ENCODE measurements at regions not wholly inside any gene's neighbourhood (a gene's known extent, or its start where the extent isn't known, plus 50 kb on each side); places are given as distances from the start of the nearest gene placed in this dataset.

GRCh38 chr4:181330654-181331201 is 912.5 kb upstream of the TENM3 start:
- TF ChIP-seq, protein P1, sequence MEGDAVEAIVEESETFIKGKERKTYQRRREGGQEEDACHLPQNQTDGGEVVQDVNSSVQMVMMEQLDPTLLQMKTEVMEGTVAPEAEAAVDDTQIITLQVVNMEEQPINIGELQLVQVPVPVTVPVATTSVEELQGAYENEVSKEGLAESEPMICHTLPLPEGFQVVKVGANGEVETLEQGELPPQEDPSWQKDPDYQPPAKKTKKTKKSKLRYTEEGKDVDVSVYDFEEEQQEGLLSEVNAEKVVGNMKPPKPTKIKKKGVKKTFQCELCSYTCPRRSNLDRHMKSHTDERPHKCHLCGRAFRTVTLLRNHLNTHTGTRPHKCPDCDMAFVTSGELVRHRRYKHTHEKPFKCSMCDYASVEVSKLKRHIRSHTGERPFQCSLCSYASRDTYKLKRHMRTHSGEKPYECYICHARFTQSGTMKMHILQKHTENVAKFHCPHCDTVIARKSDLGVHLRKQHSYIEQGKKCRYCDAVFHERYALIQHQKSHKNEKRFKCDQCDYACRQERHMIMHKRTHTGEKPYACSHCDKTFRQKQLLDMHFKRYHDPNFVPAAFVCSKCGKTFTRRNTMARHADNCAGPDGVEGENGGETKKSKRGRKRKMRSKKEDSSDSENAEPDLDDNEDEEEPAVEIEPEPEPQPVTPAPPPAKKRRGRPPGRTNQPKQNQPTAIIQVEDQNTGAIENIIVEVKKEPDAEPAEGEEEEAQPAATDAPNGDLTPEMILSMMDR (IDR thresholded peaks at IDR 0.05): no peak
- Histone ChIP-seq H3K4me3 (ENCODE audit: low read depth in 1 of 2, low read length in 1 of 2) (no peak overlapping the region), H3K4me1 (ENCODE audit: control insufficient read depth in 1 of 2, insufficient read depth in 1 of 2, low read depth in 1 of 2, low read length in 1 of 2) (no peaks in the 10 kb centered on the region), H3K27ac (no peak overlapping the region), H3K36me3 (no peaks in the 10 kb centered on the region), H3K9me3 (no peaks in the 10 kb centered on the region), H3K27me3 (no peaks in the 10 kb centered on the region)

DNA sequence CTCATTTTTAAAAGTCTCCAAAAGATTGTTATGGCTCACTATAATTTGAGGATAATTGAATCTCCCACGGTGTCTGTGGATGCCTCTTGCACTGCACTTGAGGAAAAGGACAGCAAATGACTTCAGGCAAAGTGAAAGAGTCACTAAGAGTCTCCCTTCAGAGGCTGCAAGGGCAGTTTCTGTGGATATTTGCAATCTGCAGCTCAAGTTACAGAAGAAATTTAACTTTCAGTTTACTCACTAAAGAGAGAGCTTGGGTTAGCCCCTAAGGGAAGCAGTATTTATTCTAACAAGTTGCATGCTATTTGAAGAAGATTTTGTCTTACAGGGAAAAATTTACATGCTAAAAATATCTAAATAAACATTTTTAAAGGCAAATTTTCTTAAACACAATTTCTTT is 912.0 kb upstream of the TENM3 start:
- no peaks in the 10 kb centered on the region for H3K27me3 ChIP-seq
- H3K27ac ChIP-seq: no peak overlapping the region
- no peaks in the 10 kb centered on the region for H3K4me1 ChIP-seq (ENCODE audit: control insufficient read depth in 1 of 2, insufficient read depth in 1 of 2, low read depth in 1 of 2, low read length in 1 of 2)
- no peaks in the 10 kb centered on the region for H3K9me3 ChIP-seq
- TF ChIP-seq, protein P1 (IDR thresholded peaks at IDR 0.05): no peak
- no peaks in the 10 kb centered on the region for H3K36me3 ChIP-seq
- H3K4me3 ChIP-seq (ENCODE audit: low read depth in 1 of 2, low read length in 1 of 2): no peak overlapping the region

- TF ChIP-seq, protein P1 (IDR thresholded peaks at IDR 0.05): no peak
- Histone ChIP-seq H3K27ac (no peak overlapping the region), H3K4me3 (ENCODE audit: low read depth in 1 of 2, low read length in 1 of 2) (no peak overlapping the region), H3K27me3 (no peaks in the 10 kb centered on the region), H3K36me3 (no peaks in the 10 kb centered on the region), H3K4me1 (ENCODE audit: control insufficient read depth in 1 of 2, insufficient read depth in 1 of 2, low read depth in 1 of 2, low read length in 1 of 2) (no peaks in the 10 kb centered on the region), H3K9me3 (no peaks in the 10 kb centered on the region)
Measured at GRCh38 chr4:181345931-181346330, 897.3 kb upstream of the TENM3 start.

DNA sequence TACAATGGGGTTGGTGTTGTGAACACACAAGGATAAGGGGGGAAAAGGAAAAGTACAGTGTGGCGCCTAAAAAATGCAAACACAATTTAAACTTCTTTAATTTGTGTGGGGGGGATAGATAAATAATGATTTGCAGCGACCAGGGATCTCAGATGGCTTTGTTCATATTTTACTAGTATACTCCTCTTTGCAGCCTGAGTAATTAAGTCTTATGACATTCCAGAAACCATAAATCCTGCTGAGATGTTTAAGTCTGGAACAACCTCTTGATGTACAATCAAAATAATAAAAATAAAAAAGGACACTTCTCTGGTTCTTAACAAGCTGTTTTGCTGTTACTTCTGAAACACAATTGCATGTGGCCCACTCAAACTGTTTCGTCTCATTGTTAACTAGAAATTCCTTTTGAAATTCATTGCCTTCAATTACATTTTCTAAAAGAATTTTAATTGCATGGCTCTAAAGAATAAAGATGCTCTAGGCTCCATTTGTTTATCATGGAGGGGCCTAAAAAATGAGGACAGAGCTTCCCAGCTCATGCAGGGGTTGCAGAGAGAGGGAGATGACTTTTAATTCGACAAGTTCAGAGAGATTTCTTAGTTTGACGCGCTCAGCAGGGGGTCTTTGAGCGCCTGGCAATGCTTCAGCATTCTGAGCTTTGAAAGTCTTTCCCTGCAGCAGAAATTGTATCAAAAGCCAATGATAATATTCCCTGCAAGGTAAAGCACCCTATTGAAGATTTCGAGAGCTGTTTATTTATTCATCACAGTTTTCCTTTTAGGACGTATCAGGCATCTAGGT is 892.4 kb upstream of the TENM3 start:
- Histone ChIP-seq H3K36me3 (no peaks in the 10 kb centered on the region), H3K4me1 (ENCODE audit: control insufficient read depth in 1 of 2, insufficient read depth in 1 of 2, low read depth in 1 of 2, low read length in 1 of 2) (no peaks in the 10 kb centered on the region), H3K4me3 (ENCODE audit: low read depth in 1 of 2, low read length in 1 of 2) (no peak overlapping the region), H3K9me3 (no peaks in the 10 kb centered on the region), H3K27me3 (no peaks in the 10 kb centered on the region), H3K27ac (no peak overlapping the region)
- TF ChIP-seq, protein P1 (IDR thresholded peaks at IDR 0.05): no peak

DNA sequence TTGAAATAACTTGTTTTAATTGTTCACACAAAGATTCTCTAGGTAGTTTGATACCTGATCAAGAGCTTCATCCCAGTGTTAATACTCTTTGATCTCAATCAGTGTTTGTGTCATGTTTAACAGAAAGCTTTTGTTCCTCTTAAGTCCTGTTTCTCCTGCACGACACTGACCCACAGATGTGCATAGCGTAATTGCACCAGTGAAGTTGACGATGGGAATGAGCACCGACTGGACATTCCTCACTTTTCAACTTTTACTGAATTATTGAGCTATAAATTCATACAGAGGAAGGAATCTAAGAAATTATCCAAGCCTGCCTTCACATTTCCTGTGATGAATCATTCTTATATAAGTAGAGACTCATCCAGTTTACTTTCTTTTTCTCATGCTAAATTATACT is 878.7 kb upstream of the TENM3 start:
- Histone ChIP-seq H3K27ac (no peak overlapping the region), H3K4me3 (ENCODE audit: low read depth in 1 of 2, low read length in 1 of 2) (no peak overlapping the region), H3K36me3 (no peaks in the 10 kb centered on the region), H3K4me1 (ENCODE audit: control insufficient read depth in 1 of 2, insufficient read depth in 1 of 2, low read depth in 1 of 2, low read length in 1 of 2) (no peaks in the 10 kb centered on the region), H3K9me3 (no peaks in the 10 kb centered on the region), H3K27me3 (no peaks in the 10 kb centered on the region)
- TF ChIP-seq, protein P1 (IDR thresholded peaks at IDR 0.05): no peak
